ENCODE measurements at regions not wholly inside any gene's neighbourhood (a gene's known extent, or its start where the extent isn't known, plus 50 kb on each side); places are given as distances from the start of the nearest gene placed in this dataset.
A peak's percentile ranks its signal among the peaks of the same experiment; 100 is the strongest.

GRCh38 chr15:31856581-31856980 is 173.7 kb upstream of the CHRNA7 start:
- Histone ChIP-seq H3K27me3 (ENCODE audit: low read depth, low read length) (no peaks in the 10 kb centered on the region), H3K9me3 (ENCODE audit: control insufficient read depth in 1 of 2, low read length in 2 of 2) (peaks cover 0 to 14% of the 10 kb centered on the region in 2 donors), H3K27ac (ENCODE audit: low read length) (no peak overlapping the region), H3K36me3 (ENCODE audit: control insufficient read depth in 1 of 2, insufficient read depth in 2 of 2, low read length in 2 of 2) (no peaks in the 10 kb centered on the region), H3K4me3 (ENCODE audit: low read depth in 1 of 2, low read length in 2 of 2) (no peak overlapping the region), H3K4me1 (ENCODE audit: control insufficient read depth in 1 of 2, insufficient read depth in 2 of 2, low read length in 2 of 2) (no peaks in the 10 kb centered on the region)

- no peak overlapping the region for H3K27ac ChIP-seq (ENCODE audit: low read length)
- no peak overlapping the region for H3K4me3 ChIP-seq (ENCODE audit: low read depth in 1 of 2, low read length in 2 of 2)
- no peaks in the 10 kb centered on the region for H3K27me3 ChIP-seq (ENCODE audit: low read depth, low read length)
- peaks cover 0 to 14% of the 10 kb centered on the region in 2 donors for H3K9me3 ChIP-seq (ENCODE audit: control insufficient read depth in 1 of 2, low read length in 2 of 2)
- H3K4me1 ChIP-seq (ENCODE audit: control insufficient read depth in 1 of 2, insufficient read depth in 2 of 2, low read length in 2 of 2), result no peaks in the 10 kb centered on the region
- no peaks in the 10 kb centered on the region for H3K36me3 ChIP-seq (ENCODE audit: control insufficient read depth in 1 of 2, insufficient read depth in 2 of 2, low read length in 2 of 2)
Measured at GRCh38 chr15:31857194-31857593, 173.1 kb upstream of the CHRNA7 start.

DNA sequence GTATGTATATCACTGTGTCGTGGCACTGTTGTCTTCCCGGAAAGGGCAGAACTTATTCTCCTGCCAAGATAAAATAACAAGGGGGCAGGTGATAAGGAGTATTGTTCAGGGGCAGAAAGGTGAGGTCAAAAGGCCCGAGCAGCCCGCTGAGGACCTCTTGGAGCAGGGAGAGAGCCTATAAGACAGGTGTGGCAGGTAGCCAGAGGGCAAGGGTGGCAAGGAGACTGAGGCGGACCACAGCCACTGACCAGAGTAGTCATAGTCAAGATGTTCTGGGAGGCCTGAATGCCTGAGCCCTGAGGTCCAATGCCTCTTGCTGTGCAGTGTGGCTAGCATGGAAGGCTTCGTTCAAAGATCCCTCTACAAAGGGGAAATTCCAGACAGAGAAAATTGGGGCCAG is 172.3 kb upstream of the CHRNA7 start:
- Histone ChIP-seq H3K27ac (ENCODE audit: low read length) (no peak overlapping the region), H3K9me3 (ENCODE audit: control insufficient read depth in 1 of 2, low read length in 2 of 2) (peaks cover 0 to 14% of the 10 kb centered on the region in 2 donors), H3K36me3 (ENCODE audit: control insufficient read depth in 1 of 2, insufficient read depth in 2 of 2, low read length in 2 of 2) (no peaks in the 10 kb centered on the region), H3K4me3 (ENCODE audit: low read depth in 1 of 2, low read length in 2 of 2) (no peak overlapping the region), H3K4me1 (ENCODE audit: control insufficient read depth in 1 of 2, insufficient read depth in 2 of 2, low read length in 2 of 2) (no peaks in the 10 kb centered on the region), H3K27me3 (ENCODE audit: low read depth, low read length) (no peaks in the 10 kb centered on the region)

DNA sequence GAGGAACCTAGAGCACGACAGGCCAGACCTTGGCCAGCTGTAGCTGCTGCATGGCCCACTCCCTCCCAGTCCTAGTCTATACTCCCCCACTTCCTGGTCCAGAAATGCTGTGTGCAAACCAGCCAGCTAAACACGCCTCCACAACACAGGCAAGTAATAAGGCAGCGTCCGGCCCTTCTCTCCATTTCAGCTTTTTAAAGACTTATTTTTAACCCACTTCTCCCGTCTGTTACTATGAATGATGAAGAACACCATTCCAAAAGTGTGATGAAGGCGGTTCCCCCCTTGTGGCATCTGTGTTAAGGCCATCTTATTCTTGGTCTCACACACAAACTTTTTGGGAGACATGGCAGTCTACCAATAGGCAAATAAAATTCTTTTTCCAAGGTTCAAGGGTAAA is 164.1 kb upstream of the CHRNA7 start:
- Histone ChIP-seq H3K27me3 (ENCODE audit: low read depth, low read length) (no peaks in the 10 kb centered on the region), H3K9me3 (ENCODE audit: control insufficient read depth in 1 of 2, low read length in 2 of 2) (no peaks in the 10 kb centered on the region), H3K27ac (ENCODE audit: low read length) (no peak overlapping the region), H3K4me3 (ENCODE audit: low read depth in 1 of 2, low read length in 2 of 2) (no peak overlapping the region), H3K4me1 (ENCODE audit: control insufficient read depth in 1 of 2, insufficient read depth in 2 of 2, low read length in 2 of 2) (peaks cover 0 to 4% of the 10 kb centered on the region in 2 donors), H3K36me3 (ENCODE audit: control insufficient read depth in 1 of 2, insufficient read depth in 2 of 2, low read length in 2 of 2) (no peaks in the 10 kb centered on the region)

GRCh38 chr15:31867536-31868442 is 162.5 kb upstream of the CHRNA7 start:
- Histone ChIP-seq H3K27me3 (ENCODE audit: low read depth, low read length) (no peaks in the 10 kb centered on the region), H3K27ac (ENCODE audit: low read length) (no peak overlapping the region), H3K9me3 (ENCODE audit: control insufficient read depth in 1 of 2, low read length in 2 of 2) (no peaks in the 10 kb centered on the region), H3K4me3 (ENCODE audit: low read depth in 1 of 2, low read length in 2 of 2) (no peak overlapping the region), H3K4me1 (ENCODE audit: control insufficient read depth in 1 of 2, insufficient read depth in 2 of 2, low read length in 2 of 2) (peaks cover 0 to 4% of the 10 kb centered on the region in 2 donors), H3K36me3 (ENCODE audit: control insufficient read depth in 1 of 2, insufficient read depth in 2 of 2, low read length in 2 of 2) (no peaks in the 10 kb centered on the region)

DNA sequence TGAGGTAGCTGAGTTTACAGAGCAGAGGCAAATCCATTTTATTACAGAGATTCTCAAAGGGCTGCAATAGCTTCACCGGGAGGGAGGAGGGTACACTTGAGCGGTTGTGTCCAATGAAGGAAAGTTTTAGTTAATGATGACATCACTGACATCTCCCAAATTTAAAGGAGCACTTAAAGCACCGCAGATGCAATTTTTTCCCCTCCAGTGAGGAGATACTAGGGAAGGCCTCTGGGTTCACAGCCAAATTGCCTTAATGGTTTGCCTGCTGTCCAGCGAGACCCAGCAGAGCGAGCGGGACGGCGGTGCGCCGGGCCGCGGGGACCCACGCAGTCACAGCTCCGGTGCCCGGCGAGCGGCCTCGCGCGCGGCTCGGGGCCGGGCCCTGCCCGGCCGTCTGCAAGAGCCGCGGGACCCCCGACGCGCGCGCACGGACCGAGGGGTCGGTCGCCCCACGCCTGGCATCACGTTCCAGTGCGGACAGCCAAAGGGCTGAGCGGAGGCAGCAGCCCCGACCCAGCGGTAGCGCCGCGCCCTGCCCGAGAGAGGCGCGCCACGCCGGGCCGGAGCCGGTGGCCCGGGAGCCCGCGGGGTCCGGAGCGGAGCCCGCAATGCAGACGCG is 160.5 kb upstream of the CHRNA7 start:
- Histone ChIP-seq H3K4me3 (ENCODE audit: low read depth in 1 of 2, low read length in 2 of 2) (peak overlapping the region; percentile 57 to 62), H3K4me1 (ENCODE audit: control insufficient read depth in 1 of 2, insufficient read depth in 2 of 2, low read length in 2 of 2) (peaks cover 0 to 4% of the 10 kb centered on the region in 2 donors), H3K27ac (ENCODE audit: low read length) (no peak overlapping the region), H3K27me3 (ENCODE audit: low read depth, low read length) (no peaks in the 10 kb centered on the region), H3K9me3 (ENCODE audit: control insufficient read depth in 1 of 2, low read length in 2 of 2) (no peaks in the 10 kb centered on the region), H3K36me3 (ENCODE audit: control insufficient read depth in 1 of 2, insufficient read depth in 2 of 2, low read length in 2 of 2) (no peaks in the 10 kb centered on the region)

DNA sequence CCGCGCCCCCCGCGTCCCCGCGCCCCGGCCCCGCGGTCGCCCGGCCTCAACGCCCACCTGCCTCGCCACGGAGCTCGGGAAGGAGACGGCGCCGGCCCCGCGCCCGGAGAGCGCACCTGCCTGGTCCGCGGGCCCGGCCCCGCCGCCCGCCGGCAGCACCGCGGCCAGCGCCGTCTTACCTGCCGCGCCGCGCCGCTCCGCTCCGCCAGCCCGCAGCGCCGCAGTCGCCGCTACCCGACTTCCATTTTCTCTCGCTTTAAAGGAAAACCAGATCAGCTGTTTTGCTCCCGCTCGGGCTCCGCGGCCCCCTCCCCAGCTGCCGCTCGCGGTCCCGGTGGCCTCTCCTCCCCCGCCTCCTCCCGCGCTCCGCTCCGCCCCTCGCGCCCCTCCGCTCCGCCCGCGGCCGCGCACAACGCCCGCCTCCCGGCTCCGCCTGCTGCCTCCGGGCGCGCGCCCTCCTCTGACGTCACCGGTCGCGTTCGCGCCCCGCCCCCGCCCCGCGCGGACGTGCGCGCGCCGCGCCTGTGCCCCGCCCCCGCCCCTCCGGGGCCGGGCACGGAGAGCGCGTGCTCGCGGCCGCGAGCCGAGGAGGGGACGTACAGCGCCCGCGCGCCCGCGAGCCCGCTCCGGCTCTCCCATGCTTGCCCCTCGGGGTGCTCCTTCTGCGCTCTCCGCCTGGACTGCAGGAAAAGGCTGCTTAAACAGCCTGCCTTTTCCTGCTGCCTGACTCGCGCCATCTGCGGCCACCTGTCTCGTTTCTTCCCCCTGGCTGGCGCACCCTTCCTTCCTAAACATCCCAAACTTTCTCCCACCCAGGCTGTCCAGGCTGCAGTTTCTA is 159.8 kb upstream of the CHRNA7 start, which contains the start of gene OTUD7A:
Gene OTUD7A, minus strand, starts transcription at position 346 of the 838 bp plus-strand sequence.
- H3K4me1 ChIP-seq (ENCODE audit: control insufficient read depth in 1 of 2, insufficient read depth in 2 of 2, low read length in 2 of 2), result peaks cover 0 to 4% of the 10 kb centered on the region in 2 donors
- no peaks in the 10 kb centered on the region for H3K9me3 ChIP-seq (ENCODE audit: control insufficient read depth in 1 of 2, low read length in 2 of 2)
- H3K27me3 ChIP-seq (ENCODE audit: low read depth, low read length), result no peaks in the 10 kb centered on the region
- peak within 1 kb of the TSS; percentile 75 to 85 for H3K4me3 ChIP-seq (ENCODE audit: low read depth in 1 of 2, low read length in 2 of 2)
- no peak within 1 kb of the TSS for H3K27ac ChIP-seq (ENCODE audit: low read length)
- H3K36me3 ChIP-seq (ENCODE audit: control insufficient read depth in 1 of 2, insufficient read depth in 2 of 2, low read length in 2 of 2), result no peaks in the 10 kb centered on the region

DNA sequence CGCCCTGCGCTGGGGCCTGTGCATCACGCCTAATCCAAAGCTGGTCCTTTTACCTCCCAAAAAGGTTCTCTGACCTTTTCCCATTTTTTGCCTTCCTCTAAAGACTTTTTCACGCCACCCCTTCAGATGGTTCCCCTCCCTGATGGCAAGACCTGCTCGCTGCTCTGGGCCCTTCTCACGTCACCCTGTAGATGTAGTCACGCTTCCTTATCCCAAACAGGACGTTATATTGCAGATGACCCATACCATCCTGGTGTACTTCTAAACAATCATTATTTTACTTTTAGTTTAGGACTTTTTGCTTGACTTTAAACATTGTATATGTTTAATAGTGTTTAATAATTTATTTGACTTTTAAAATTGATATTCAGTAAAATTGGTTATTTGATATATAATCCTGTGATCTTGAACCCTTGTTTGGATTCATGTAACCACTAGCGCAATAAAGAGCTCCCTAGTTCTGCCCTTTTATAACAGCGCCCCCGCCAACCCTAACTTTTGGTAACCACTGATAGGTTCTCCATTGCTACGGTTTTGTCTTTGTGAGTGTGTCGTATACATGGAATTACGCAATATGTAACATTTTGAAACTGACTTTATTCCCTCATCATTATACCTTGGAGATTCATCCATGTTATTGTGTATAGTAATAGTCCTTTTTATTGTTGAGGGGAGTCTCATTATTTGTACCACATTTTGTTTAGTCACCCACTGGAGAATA is 159.0 kb upstream of the CHRNA7 start:
- Histone ChIP-seq H3K36me3 (ENCODE audit: control insufficient read depth in 1 of 2, insufficient read depth in 2 of 2, low read length in 2 of 2) (no peaks in the 10 kb centered on the region), H3K4me3 (ENCODE audit: low read depth in 1 of 2, low read length in 2 of 2) (peak overlapping the region; percentile 75 to 85), H3K9me3 (ENCODE audit: control insufficient read depth in 1 of 2, low read length in 2 of 2) (no peaks in the 10 kb centered on the region), H3K27me3 (ENCODE audit: low read depth, low read length) (no peaks in the 10 kb centered on the region), H3K27ac (ENCODE audit: low read length) (no peak overlapping the region), H3K4me1 (ENCODE audit: control insufficient read depth in 1 of 2, insufficient read depth in 2 of 2, low read length in 2 of 2) (peaks cover 0 to 4% of the 10 kb centered on the region in 2 donors)

DNA sequence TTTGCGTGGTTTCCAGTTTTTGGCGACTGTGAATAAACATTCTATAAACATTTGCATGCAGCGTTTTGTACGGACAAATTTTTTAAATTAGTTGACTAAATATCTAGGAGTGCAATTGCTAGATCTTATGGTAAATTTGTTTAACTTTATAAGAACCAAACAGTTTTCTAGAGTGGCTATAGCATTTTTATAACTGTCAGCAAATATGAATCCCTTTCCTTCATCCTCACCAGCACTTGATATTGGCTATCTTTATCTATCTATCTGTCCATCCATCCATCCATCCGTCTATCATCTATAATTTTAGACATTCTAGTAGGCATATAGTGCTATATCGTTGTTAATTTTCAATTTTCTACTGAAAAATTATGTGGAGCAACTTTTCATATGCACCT is 158.4 kb upstream of the CHRNA7 start:
- Histone ChIP-seq H3K9me3 (ENCODE audit: control insufficient read depth in 1 of 2, low read length in 2 of 2) (no peaks in the 10 kb centered on the region), H3K4me3 (ENCODE audit: low read depth in 1 of 2, low read length in 2 of 2) (no peak overlapping the region), H3K27ac (ENCODE audit: low read length) (no peak overlapping the region), H3K4me1 (ENCODE audit: control insufficient read depth in 1 of 2, insufficient read depth in 2 of 2, low read length in 2 of 2) (peaks cover 0 to 4% of the 10 kb centered on the region in 2 donors), H3K36me3 (ENCODE audit: control insufficient read depth in 1 of 2, insufficient read depth in 2 of 2, low read length in 2 of 2) (no peaks in the 10 kb centered on the region), H3K27me3 (ENCODE audit: low read depth, low read length) (no peaks in the 10 kb centered on the region)

- Histone ChIP-seq H3K4me1 (ENCODE audit: control insufficient read depth in 1 of 2, insufficient read depth in 2 of 2, low read length in 2 of 2) (no peaks in the 10 kb centered on the region), H3K27ac (ENCODE audit: low read length) (no peak overlapping the region), H3K4me3 (ENCODE audit: low read depth in 1 of 2, low read length in 2 of 2) (no peak overlapping the region), H3K27me3 (ENCODE audit: low read depth, low read length) (no peaks in the 10 kb centered on the region), H3K36me3 (ENCODE audit: control insufficient read depth in 1 of 2, insufficient read depth in 2 of 2, low read length in 2 of 2) (no peaks in the 10 kb centered on the region), H3K9me3 (ENCODE audit: control insufficient read depth in 1 of 2, low read length in 2 of 2) (peaks cover 0 to 4% of the 10 kb centered on the region in 2 donors)
Measured at GRCh38 chr15:31887246-31887645, 143.1 kb upstream of the CHRNA7 start.

Data from muscle layer of duodenum (tissue), 2 donors.